GM18517 (cell line): ENCODE measurements at regions not wholly inside any gene's neighbourhood (a gene's known extent, or its start where the extent isn't known, plus 50 kb on each side); places are given as distances from the start of the nearest gene placed in this dataset.

Experiments
- ATAC-seq: cut with Tn5 transposase; IDR thresholded peaks from one replicate; pipeline ENCODE4 v1.9.1; 2021; ENCODE audit warnings: mild to moderate bottlenecking, moderate library complexity; ENCODE audit not compliant: unreplicated experiment

DNA sequence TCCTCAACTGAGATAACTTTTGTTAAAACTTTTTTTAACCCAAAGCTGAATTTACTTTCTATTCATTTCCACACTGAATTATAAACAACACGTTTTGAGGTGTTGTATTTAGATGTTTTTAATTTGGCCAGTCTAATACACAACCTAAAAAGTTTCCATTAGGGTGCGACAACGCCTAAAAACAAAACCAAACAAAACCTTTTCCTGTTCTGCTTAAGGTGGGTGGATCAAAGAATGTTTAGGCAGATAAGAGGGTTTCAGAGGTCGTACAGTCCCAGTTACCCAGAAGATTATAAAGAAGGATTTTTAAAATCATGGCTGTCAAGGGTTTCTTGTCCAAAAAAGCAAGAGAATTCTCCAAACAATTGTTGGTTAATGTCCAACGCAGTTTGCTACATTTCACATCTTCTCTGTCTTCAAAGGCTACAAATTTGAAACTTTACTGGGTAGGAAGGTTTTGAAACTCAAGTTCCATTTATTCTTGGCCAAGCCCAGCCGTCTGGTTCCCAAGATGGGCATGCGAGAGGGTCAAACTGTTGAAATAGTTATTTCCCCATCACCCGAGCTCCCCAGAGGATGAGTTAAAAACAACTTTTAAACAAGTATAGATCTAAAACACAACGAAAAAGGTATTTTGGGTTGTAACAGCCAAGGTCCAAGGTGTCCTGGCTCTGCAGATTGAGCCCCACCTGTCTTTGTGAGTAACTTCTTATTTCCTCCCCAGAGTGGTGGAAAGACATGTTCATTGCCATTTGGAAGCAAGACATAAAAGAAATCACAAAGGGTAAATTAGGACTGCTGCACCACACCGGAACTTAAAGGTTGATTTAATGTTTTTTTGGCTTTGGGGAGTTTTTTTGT is 122.8 kb upstream of the MAP3K1 start:
- peak; percentile 77 for ATAC-seq

DNA sequence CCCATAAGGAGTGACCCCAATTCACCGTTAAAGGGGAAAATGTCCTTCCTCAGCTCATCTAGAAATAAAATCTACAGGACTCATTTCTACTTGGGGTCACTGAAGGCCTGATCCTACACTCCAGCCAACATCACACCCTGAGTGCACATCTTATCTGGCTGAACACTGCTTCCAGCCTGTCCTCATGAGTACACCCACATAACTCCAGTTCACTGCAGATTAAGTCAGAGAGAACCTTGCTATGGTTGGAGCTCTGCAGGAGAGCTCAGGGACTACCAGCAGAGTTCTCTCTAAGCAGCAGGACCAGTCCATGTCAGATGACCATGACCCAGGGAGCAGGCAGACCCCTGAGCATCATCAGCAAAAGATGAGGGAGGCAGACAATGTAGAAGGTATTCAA is 126.9 kb upstream of the MAP3K1 start:
- no peak for ATAC-seq

DNA sequence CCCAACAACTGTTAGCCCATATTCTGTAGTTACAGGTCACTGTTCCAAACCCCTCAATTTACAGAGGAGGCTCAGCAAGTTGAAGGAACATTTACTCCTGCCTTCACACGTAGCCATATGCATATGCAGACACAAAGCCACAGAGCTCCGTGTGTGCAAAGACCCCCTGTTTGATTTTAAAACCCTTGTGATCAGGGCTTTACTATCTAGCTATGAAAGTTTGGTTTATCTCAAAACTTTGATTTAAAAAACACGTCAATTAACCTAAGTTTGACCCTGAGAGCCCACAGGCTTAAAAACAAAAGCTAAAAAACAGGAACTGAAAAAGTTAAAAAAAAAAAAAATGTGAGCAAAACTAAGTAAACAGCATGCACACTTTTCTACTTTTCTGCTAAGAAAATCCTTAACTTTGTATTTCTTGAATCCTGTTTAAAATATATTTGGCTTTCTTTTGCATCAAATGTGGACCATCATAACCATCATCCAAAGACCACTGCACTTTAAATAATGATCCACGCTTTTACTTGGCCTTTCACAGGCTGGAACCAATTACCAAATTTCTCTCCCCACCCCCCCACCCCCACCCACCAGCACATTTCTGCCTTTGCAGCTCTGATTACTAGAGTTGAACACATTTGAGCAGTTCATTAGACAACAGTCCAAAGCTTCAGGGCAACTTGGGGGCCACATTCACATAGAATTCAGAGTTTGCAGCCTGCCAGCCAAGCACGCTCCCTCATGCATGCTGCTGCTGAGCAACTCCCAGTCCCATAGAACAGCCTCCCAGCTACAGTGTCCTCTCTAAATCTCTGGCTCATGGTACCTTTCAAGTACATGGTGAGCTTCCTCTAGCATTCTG is 128.8 kb upstream of the MAP3K1 start:
- peak; percentile 85 for ATAC-seq

DNA sequence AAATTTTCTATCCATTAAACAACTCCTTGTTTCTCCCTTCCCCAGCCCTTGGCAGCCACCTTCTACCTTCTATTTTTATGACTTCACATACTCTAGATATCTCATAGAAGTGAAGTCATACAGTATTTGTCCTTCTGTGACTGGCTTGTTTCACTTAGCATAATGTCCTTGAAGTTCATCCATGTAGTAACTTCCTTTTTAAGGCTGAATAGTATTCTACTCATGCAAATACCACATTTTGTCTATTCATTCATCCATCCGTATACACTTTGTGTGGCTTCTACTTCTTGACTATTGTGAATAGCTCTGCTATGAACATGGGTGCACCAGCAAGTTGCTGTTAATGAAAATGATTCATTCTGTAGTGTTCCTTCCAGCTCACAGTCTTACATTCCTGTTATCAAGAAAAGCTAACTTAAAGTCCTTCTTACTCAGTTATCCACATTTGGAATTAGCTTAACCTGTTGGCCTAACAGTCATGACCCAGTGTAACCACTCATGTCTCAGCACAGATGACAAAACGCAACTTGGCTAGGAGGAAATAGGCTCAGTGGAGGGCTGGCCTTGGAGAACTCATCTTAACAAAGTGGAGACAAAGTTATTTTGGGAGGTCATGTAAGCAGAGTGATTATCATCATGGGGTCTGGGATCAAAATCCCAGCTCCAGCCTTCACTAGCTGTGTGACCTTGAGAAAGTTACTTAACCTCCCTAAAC is 129.7 kb upstream of the MAP3K1 start:
- ATAC-seq = no peak

DNA sequence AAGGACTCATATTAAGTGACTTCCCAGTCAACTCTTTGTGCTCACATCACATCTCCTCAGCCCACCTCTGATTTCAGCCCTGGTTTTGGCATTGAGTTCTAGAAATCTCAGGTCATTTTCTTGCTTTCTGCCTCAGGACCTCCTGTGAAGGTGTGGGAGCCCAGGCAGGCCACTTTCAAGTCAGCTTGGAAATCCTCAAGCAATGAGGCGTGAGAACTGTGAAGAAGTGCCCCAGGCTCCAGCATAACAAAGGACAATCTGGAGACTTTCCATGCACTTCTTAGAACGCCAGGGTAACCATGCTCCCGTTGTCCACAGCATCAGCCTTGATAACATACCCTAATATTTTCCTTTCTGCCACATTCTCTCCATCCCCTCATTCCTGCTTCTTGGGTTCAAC is 131.2 kb upstream of the MAP3K1 start:
- ATAC-seq = no peak

DNA sequence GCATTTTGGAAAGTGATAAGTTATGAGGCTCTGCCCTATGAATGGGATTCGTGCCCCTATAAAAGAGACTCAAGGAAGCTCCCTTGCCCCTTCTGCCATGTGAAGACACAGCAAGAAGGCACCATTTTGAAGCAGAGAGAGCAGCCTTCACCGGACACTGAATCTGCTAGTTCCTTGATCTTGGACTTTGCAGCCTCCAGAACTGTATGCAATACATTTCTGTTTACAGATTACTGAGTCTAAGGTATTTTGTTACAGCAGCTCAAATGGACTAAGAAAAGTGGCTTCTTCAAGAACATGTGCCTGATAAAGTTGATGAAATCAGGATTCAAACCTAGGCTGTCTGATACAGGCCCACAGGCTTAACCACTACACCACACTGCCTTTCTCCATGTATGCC is 131.6 kb upstream of the MAP3K1 start:
- no peak for ATAC-seq

DNA sequence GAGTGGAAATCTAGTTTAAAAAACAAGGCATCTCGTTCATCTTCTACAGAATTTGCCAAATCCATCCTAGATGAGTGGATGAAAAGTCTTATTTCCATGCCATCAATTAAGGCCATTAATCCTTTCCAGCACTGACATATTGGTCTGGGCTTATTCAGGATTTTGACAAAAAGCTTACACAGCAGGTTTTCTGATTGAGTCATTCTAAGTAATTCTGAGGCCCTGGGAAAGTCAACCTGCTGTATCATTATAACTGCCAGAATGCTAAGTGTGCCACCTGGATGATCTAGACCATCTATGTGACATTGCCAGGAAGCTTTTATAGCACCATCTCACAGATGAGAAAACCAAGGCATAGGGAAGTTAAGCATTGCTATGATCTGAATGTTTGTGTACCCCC is 132.1 kb upstream of the MAP3K1 start:
- ATAC-seq = no peak

DNA sequence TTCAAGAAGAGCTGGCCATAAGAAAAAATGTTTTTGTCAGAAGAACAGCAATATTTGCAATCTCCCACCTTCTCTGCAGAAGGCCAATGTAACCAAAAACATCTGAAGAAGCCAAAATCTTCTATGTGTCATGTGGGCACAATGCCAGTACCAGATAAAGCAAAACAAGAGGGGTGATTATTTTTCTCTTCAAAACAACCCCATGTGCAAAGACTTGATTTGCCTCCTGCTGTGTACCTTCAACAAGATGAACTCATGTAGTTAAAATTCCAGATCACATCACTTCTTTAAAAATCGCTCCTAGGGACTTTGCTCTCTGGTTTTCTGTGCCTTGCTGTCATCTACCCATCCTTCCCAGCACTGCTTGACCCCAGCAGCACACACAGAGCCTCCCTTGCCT is 134.0 kb upstream of the MAP3K1 start:
- no peak for ATAC-seq

DNA sequence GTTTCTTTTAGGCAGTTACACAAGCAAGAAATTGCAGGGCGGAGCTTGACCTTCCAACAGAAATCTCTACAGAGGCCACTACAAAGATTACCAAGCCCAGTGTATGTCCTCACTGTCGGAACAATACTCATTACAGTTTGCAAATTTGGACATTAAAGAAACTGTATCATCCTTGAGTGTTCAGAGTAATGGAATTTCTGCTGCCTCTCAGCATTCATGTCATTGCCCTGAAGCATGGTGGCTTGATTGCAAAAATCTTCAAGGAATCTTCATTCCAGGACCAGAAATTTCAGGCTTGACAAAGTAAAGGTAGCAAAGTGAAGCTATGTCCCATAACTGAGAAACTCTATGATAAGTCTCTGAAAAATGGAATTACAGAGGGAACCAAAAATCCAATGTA is 134.6 kb upstream of the MAP3K1 start:
- no peak for ATAC-seq

DNA sequence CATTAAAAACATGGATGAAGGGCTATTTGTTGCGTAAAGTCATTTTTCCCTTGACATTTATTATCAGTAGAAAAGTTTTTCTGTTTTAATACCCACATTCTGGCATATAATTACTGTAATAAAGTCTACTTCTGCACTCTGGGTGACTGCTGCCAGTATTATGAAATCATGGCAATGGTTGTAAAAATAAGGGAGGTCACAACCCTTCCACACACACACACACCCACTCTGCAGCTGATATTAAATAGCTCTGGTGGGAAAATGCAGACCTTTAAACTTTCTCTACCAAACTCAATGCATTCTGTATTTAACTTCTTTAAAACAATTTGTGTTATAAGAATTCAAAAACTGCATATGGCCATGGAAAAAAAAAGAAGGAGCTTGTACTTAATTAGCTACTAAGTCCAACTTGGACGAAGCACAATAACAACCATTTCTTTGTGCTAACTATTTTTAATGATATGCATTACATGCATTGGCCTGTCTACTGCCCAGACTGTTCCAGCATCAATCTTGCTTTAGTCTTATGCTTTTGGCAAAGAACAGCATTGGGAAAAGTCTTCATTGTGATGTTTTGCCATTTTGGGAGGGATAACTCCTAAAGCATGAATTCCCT is 137.6 kb upstream of the MAP3K1 start:
- ATAC-seq = no peak

DNA sequence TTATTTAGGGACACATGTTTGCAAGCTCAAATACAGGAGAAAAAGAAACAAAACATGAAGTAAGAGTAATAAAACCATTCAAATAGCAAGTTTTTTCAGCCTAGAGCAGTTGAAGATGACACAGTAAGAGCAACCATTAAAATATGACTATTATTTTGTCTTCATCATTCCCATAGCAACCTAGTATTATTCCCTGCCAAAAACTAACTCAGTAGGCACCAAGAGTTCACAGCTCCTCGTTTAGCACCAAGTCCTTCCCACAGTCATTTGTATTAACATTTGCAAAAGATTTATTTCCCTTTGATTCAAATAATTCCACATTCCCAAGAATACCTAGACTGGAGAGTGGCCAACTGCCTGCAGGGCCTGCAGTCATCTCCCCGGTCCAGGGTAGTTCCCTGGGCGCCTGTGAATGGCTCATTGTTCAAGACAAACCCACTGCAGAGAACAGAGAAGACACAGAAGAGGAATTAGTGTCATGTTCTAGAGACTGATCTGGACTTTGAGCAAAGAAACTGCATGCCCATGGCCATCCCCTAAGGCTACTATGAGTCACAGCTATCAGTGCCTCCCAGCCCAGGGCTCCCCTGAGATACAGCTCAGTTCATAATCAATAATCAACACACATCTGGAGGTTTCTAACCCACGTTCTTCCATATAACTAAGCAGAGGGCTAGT is 139.1 kb upstream of the MAP3K1 start:
- no peak for ATAC-seq

DNA sequence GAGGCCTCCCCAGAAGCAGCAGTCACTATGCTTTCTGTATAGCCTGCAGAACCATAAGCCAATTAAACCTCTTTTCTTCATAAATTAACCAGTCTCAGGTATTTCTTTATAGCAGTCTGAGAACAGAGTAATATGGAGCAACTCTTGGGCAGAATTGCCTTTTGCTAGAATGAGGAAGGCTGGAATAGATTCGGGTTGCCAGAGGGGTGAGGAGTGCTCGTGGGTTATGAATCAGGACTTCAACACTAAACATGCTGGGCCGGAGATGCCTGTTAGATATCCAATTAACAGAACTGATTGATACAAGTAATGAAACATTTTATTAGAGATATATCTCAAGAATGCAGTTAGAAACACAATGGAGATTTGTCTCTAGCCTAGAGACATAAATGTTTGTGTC is 140.9 kb upstream of the MAP3K1 start:
- no peak for ATAC-seq

DNA sequence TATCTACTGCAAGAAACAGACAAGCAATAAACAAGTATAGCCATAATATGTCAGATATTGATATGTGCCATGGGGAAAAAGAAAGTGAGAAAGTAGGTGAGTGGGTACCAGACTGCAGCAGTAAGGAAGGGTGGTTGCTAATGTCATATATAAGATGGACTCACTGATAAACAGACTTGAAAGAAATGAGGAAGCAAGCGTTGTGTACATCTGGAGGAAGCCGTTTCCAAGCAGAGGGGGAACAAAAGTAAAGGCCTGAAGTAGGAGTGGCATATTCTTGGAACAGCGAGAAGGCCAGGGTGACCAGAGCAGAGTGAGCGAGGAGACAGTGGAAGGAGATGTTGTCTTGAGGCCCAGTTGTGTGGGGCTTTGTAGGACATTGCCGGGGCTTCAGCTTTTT is 142.2 kb upstream of the MAP3K1 start:
- ATAC-seq = no peak

DNA sequence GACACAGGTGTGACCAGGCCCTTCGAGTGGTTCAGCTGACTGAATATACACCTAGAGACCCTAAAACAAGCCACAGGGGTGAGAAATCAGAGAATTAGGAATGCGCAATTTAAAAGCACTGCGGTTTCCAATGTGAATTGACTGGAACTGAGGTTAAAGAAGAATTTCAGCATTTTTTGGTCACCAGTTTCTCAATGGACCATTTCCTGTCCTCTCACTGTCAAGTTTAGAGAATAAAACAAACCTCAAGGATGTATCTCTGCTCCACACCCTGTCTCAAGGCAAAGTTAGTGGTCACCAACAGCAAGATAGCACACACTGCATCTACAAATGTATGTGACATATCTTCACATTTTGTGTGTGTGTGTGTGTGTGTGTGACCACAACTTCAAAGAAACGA is 143.8 kb upstream of the MAP3K1 start:
- ATAC-seq = no peak

DNA sequence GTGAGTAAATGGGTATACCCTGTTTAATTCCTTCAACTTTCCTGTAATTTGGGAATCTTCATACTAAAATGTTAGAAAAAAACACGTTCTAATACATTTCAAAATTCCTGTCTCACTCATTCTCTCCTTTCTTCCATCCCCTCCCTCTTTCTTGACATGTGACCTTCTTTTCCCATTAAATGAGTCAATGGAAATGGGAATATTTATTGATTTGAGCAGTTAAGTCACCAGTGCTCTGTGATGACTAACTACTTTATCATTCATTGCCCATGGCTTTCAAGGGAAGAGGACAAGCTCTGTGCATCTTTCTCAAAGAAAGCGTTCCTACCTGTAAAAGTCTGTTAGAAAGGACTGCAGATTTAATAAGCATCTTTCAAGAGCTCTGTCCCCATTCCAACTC is 144.4 kb upstream of the MAP3K1 start:
- no peak for ATAC-seq

DNA sequence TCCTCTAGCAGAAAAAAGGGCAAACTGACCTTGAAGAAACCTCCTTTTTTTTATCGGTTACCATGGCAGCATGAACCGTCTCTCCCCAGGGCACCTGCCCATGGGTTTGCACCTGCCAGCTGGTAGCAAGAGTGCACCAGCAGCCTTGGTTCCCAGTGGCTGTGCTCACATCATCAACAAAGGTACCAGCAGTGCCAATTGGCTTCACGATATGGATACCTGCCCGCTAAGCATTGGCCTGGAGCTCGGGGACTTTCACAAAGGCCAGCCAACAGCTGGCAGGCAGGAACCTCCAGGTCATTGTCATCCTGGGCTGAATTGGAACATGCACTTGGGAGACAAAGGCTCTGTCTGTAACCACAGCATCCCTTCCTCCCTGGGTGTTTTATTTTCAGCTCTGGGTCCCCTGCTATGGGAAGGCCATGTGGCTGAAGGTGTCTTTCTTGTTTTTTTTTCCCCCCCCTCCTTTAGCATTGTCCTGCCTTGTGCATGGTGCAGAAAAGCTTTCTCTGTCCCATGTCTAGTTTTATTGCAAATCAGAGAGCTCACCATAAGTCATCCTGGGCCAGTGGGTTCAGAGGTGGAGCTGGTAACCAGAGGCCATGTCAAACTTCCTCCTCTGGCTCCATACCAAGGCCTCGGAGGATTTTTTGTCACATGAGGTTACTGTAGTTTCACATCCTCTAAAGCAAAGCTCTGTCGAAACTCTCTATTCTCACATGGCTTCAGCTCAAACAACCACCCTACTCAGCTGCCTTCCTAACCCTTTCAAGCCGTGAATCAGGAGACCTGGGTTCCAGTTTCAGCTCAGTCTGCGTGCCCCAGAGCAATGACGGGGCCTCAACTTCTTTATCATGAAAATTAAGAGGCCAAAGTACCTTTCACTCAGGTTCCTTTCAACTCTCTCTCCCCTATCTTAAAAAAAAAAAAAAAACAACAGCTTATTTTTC is 145.5 kb upstream of the MAP3K1 start:
- peak; percentile 99 for ATAC-seq

DNA sequence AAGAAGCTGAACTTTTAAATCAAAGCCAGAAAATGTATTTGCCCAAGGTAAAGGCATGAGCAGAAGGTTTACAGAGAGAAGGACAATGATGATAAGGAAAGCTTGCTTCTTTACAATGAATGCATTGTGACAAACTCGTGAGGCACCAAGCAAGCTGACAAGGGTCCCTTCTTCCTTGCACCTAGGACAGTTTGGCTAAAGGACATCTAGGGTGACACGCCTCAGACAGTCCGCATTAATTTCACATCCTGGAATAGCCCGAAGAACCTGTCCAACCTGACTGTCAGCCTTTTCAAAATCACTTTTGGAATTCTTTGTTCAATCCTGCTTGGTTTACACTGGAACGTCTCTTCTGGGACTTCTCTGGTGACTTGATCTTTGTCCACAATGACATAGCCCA is 146.4 kb upstream of the MAP3K1 start:
- no peak for ATAC-seq

DNA sequence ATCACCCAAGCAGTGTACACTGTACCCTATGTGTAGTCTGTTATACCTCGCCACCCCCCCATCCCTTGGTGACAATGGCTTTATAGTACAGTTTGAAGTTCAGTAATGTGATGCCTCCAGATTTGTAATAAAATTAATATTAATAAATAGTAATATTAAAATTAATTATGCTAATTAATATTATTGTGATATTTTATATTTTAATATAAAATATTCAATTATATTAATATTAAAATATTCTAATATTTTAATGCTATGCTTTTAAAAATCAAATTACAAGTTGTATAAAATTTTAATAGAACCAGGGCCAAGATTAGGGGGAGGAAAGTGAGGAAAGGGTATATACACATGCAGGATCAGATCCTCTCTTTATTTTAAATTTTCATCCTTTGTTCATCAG is 147.7 kb upstream of the MAP3K1 start:
- no peak for ATAC-seq

DNA sequence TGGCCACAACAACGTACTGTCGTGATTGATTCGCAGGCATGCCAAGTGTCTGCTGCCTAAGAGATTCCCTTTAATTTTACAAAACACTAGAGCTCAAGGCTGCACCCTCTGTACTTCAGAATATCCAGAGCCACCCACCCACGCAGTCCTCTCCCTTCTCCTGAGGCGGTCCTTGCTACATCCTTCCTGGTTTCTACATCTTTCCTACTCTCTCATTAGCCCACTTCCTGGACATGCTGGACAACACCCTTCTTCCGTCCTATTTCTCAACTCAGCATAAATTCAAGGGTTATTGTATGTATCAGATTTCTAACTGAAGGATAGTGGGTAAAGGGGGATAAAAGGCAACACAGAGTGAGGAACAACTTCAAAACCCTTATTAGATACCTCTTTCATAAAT is 148.4 kb upstream of the MAP3K1 start:
- ATAC-seq = no peak
